Loucy (cell line): ENCODE measurements at regions not wholly inside any gene's neighbourhood (a gene's known extent, or its start where the extent isn't known, plus 50 kb on each side); places are given as distances from the start of the nearest gene placed in this dataset.

ENCODE experiments used
- CTCF ChIP-seq: fragments of 200-600 bp; sonication (generic); conservative IDR thresholded peaks from 2 replicates; pipeline ENCODE4 v1.5.1; 2014; ENCODE audit warnings: mild to moderate bottlenecking, antibody characterized with exemption, low read length
- EZH2phosphoT487 ChIP-seq: fragments of 200-600 bp; IDR thresholded peaks from 2 replicates; pipeline ENCODE4 v1.6.1; 2018; ENCODE audit warnings: antibody characterized with exemption, mild to moderate bottlenecking, moderate library complexity, borderline replicate concordance

GRCh38 chr2:120511536-120511935 is 165.6 kb downstream of the INHBB start:
- no peak for TF ChIP-seq CTCF
- no peak for TF ChIP-seq EZH2phosphoT487
